ENCODE measurements at regions not wholly inside any gene's neighbourhood (a gene's known extent, or its start where the extent isn't known, plus 50 kb on each side); places are given as distances from the start of the nearest gene placed in this dataset.

- H3K27ac ChIP-seq, result no peak overlapping the region
- no peaks in the 10 kb centered on the region for H3K4me1 ChIP-seq (ENCODE audit: insufficient read depth)
- intact Hi-C loops (cut with DNase I), result no loop called here
- H3K9me3 ChIP-seq, result no peaks in the 10 kb centered on the region
- no peak overlapping the region for H3K4me3 ChIP-seq
- WGBS, 3 donors, result 59 to 93% (median 64%) methylated on average over 3 of the region's 3 CpGs
- no peaks in the 10 kb centered on the region for H3K27me3 ChIP-seq
- no peak for TF ChIP-seq CTCF (IDR thresholded peaks at IDR 0.05)
- TF ChIP-seq POLR2A (IDR thresholded peaks at IDR 0.05), result no peak
- no peak for TF ChIP-seq EP300 (IDR thresholded peaks at IDR 0.05)
- H3K36me3 ChIP-seq, result no peaks in the 10 kb centered on the region
- no peak for DNase-seq
Measured at GRCh38 chr4:138698641-138699040, 316.9 kb upstream of the NOCT start.

GRCh38 chr4:138697851-138698250 is 317.7 kb upstream of the NOCT start:
- intact Hi-C loops (cut with DNase I), result no loop called here
- H3K36me3 ChIP-seq, result no peaks in the 10 kb centered on the region
- 45 to 78% (median 56%) methylated on average over 1 of the region's 1 CpG for WGBS, 3 donors

GRCh38 chr4:138696771-138697170 is 318.8 kb upstream of the NOCT start:
- no peaks in the 10 kb centered on the region for H3K4me1 ChIP-seq (ENCODE audit: insufficient read depth)
- 28 to 49% (median 34%) methylated on average over 8 of the region's 8 CpGs for WGBS, 3 donors
- no peaks in the 10 kb centered on the region for H3K9me3 ChIP-seq
- H3K27me3 ChIP-seq, result no peaks in the 10 kb centered on the region
- intact Hi-C loops (cut with DNase I), result no loop called here
- no peak overlapping the region for H3K4me3 ChIP-seq
- DNase-seq, result no peak
- H3K36me3 ChIP-seq, result no peaks in the 10 kb centered on the region
- H3K27ac ChIP-seq, result no peak overlapping the region
- TF ChIP-seq POLR2A (IDR thresholded peaks at IDR 0.05), result no peak
- no peak for TF ChIP-seq EP300 (IDR thresholded peaks at IDR 0.05)
- TF ChIP-seq CTCF (IDR thresholded peaks at IDR 0.05), result no peak

More at GRCh38 chr4:138697851-138698250, 317.7 kb upstream of the NOCT start:
- Histone ChIP-seq H3K27ac (no peak overlapping the region), H3K27me3 (no peaks in the 10 kb centered on the region), H3K4me3 (no peak overlapping the region), H3K4me1 (ENCODE audit: insufficient read depth) (no peaks in the 10 kb centered on the region), H3K9me3 (no peaks in the 10 kb centered on the region)
- TF ChIP-seq CTCF (IDR thresholded peaks at IDR 0.05) (no peak), EP300 (IDR thresholded peaks at IDR 0.05) (no peak), POLR2A (IDR thresholded peaks at IDR 0.05) (no peak)
- no peak for DNase-seq

- Histone ChIP-seq H3K27me3 (no peaks in the 10 kb centered on the region), H3K9me3 (no peaks in the 10 kb centered on the region), H3K4me1 (ENCODE audit: insufficient read depth) (no peaks in the 10 kb centered on the region), H3K4me3 (no peak overlapping the region), H3K27ac (no peak overlapping the region), H3K36me3 (no peaks in the 10 kb centered on the region)
- TF ChIP-seq POLR2A (IDR thresholded peaks at IDR 0.05) (no peak), CTCF (IDR thresholded peaks at IDR 0.05) (no peak), EP300 (IDR thresholded peaks at IDR 0.05) (no peak)
- DNase-seq, result no peak
- intact Hi-C loops (cut with DNase I), result no loop called here
- WGBS, 3 donors, result 90 to 98% (median 96%) methylated on average over 2 of the region's 2 CpGs
Measured at GRCh38 chr4:138696058-138696457, 319.5 kb upstream of the NOCT start.

- no peak for TF ChIP-seq POLR2A (IDR thresholded peaks at IDR 0.05)
- TF ChIP-seq EP300 (IDR thresholded peaks at IDR 0.05), result no peak
- no peak for TF ChIP-seq CTCF (IDR thresholded peaks at IDR 0.05)
- Histone ChIP-seq H3K36me3 (no peaks in the 10 kb centered on the region), H3K4me1 (ENCODE audit: insufficient read depth) (peaks cover under 1% of the 10 kb centered on the region), H3K9me3 (no peaks in the 10 kb centered on the region), H3K4me3 (no peak overlapping the region), H3K27ac (no peak overlapping the region), H3K27me3 (no peaks in the 10 kb centered on the region)
- no peak for DNase-seq
- intact Hi-C loops (cut with DNase I), result no loop called here
- 6 to 25% (median 12%) methylated on average over 3 of the region's 3 CpGs for WGBS, 3 donors
Measured at GRCh38 chr4:138693526-138693925, 322.1 kb upstream of the NOCT start.
